Frontal cortex (tissue), 3 donors: ENCODE measurements at regions not wholly inside any gene's neighbourhood (a gene's known extent, or its start where the extent isn't known, plus 50 kb on each side); places are given as distances from the start of the nearest gene placed in this dataset.
"Not testable (repeated sequence)": the region's sequence is repeated elsewhere in the genome, so short reads cannot be mapped to it uniquely, and the experiment has no call there.

Experiments used
- DNase-seq, 2 donors: peaks; one replicate each; pipeline ENCODE4 v3.0.0; 2012; ENCODE audit warnings: low spot score in 2 of 2
- FAIRE-seq: peaks from 2 replicates; lab custom pipeline; 2012; peaks lifted over from hg19 to GRCh38; lab: Jason Lieb, UNC
- donor health status: control.
- donor health status: control.
- donor health status: control.

GRCh38 chr7:124267154-124267553 lies 234.3 kb upstream of the TMEM229A start:
- FAIRE-seq (no peak), DNase-seq (no peak)

DNA sequence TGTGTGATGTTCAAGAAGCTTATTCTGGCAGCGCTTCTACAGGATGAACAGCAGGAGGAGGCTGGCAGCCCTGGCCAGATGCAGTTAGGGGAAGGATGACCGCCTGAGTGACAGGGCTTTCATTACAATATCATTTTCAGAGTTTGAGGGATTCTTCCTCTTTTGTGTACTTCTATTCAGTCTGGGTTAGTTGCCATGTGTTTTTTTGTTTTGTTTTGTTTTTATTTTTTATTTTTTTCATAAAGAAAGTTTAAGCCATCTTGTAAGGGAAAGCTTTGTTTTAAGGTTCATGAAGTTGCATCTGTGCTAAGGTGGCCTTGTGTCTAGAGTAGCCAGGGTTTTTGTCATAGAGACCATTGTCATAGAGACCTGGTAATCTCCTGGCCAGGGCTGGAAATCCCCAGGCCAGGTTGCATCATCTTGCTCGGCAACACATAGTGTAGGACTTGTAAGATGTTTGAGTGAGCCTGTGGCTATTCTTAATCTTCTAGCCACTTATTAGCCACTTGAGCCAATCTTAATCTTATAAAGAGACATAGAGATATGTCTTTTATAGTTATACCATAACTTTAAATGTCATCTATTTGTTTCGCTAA lies 230.5 kb upstream of the TMEM229A start:
- no peak for DNase-seq
- no peak for FAIRE-seq

DNA sequence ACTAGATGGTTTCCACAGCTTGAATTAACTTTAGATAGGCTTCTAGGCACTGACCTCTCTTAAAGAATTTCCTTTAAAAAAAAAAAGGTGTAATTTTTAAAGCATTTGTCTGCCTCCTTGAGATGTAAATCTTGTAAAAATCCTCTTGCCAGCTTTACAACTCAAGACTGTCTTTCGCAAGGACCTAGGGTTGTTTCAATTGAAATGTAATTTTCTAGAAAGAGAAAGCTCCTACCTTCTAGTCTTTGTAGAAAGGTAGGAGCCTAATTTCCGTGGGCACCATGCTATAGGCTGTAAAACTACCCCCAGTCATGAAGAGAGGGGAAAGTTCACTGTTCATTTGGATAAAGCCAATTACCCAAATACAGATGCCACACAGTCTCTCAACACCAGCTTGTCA lies 228.8 kb upstream of the TMEM229A start:
- FAIRE-seq (no peak), DNase-seq (no peak)

DNA sequence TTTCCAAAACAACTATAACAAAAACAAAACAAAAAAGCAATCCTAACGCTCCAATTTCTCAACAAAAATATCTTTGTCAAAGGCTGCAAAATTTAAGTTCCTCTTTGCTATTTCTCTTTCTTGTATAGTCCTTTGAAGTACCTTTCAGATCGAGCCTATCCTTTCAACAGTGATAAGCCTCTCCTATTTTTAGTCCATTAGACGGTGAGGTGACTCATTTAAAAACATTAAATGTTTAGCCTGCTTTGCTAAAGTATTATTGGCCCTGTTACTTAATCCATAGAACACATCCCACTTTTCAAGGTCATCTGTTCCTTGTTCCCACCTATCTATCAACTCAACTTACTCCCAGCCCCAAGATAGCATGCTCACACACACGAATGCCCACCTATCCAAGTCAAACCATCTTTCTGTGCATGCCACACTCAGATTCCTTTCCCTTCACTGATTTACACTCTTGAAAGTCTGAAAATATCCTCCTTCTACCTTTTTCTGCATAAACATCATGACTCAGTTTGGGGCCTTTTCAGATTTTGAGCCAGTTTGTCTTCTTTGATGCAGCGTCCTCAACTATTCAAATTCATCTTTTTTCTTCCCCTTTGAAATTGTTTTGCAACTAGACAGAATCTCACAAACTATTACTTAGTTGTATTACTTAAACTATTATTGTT lies 224.9 kb upstream of the TMEM229A start:
- no peak for FAIRE-seq
- no peak for DNase-seq

DNA sequence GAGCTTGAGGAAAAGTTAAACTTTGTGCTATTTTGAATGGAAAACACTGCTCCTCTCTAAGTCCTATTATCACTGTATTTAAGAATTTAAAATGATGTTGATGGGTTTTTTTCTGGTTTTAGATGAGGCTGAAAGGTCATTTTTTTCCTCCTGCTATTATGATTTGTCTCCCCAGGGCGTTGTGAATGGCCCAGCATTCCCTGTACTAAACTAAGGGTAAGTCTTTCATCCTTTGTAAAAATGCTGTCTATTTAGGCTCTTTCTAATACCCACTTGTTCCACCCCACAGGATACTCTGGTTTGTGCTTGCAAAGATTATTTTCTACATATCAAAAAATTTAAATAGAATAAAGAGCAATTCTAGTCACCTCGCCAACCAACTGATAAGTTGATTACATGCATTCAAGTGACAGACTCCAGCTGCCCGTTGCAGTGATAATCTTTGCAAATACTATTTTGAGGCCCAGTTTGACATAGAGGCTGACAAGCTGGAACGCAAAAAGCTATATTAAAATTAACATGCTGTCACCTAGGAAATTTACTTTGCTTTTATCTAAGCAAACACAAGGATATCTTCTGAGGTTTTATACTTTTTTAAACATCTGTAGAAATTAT lies 222.3 kb upstream of the TMEM229A start:
- no peak for DNase-seq
- FAIRE-seq: no peak

DNA sequence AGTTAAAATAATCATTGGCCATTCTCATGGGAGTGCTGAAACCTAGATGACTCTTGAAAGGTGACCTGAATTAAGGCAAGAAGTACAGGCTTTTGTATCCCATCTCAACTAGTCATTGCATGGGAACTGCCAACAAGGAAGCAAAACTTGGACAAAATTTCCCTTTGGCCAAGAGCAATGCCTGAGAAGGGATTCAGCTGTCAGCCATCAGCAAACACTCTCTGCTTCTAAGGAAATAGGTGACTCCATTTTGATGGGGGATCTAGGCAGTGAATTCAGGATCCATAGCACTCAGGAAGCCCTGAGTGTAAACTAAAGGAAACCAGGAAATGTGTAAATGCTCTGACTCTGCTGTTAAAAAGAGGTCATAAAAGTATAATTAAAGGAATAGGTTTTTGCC lies 221.5 kb upstream of the TMEM229A start:
- DNase-seq: no peak
- FAIRE-seq: no peak

DNA sequence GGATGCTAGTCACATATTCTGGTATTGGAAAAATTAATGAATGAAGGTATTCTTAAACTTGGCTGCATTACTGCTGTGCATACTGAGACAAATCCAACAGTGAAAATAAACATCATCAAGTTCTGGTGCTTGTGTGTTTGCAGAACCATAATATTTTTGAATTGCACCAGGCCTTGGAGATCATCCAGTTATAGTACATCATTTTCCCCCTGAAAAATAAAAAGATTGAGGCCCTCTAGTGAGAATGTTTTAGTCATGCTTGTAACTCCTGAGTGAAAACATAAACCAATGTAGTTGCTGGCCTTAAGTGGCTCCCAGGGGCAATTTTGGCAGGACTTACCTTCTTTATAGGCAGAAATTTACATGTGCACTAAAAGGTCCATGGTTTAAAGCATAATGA lies 218.8 kb upstream of the TMEM229A start:
- DNase-seq (no peak), FAIRE-seq (no peak)

GRCh38 chr7:124250297-124251034 lies 217.6 kb upstream of the TMEM229A start:
- FAIRE-seq: no peak
- no peak for DNase-seq

- DNase-seq: no peak
- no peak for FAIRE-seq
Observed at GRCh38 chr7:124247691-124248090, 214.8 kb upstream of the TMEM229A start.

GRCh38 chr7:124246262-124246863 lies 213.5 kb upstream of the TMEM229A start:
- FAIRE-seq: no peak
- no peak for DNase-seq

GRCh38 chr7:124244469-124244868 lies 211.6 kb upstream of the TMEM229A start:
- not testable (repeated sequence) for FAIRE-seq

GRCh38 chr7:124219681-124220080 lies 186.8 kb upstream of the TMEM229A start:
- no peak for DNase-seq
- FAIRE-seq: no peak

More at GRCh38 chr7:124244469-124244868, 211.6 kb upstream of the TMEM229A start:
- not testable (repeated sequence) for DNase-seq

DNA sequence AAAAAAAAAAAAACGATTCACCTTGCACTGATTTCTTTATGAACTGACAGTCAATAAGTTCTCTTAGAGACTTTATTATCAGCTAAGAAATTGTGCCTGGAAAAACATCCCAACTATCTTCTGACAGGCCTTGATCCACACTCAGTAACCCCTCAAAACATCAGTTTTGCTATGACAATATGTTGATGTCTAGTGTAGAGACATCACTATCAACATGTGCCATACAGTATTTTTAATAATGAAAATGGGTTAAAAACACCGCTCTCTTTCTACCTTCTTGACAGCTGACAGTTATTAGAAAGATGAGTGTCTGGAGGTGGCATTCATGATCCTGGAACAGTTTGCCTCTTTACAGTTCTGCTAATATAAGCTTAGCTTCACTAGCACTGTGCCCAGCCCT lies 175.8 kb upstream of the TMEM229A start:
- DNase-seq (no peak), FAIRE-seq (no peak)

- no peak for DNase-seq
- no peak for FAIRE-seq
Observed at GRCh38 chr7:124208173-124208572, 175.3 kb upstream of the TMEM229A start.

- no peak for DNase-seq
- no peak for FAIRE-seq
Observed at GRCh38 chr7:124205526-124205925, 172.7 kb upstream of the TMEM229A start.

- FAIRE-seq (no peak), DNase-seq (no peak)
Observed at GRCh38 chr7:124202546-124202945, 169.7 kb upstream of the TMEM229A start.

- DNase-seq (no peak), FAIRE-seq (no peak)
Observed at GRCh38 chr7:124201768-124202349, 169.0 kb upstream of the TMEM229A start.

DNA sequence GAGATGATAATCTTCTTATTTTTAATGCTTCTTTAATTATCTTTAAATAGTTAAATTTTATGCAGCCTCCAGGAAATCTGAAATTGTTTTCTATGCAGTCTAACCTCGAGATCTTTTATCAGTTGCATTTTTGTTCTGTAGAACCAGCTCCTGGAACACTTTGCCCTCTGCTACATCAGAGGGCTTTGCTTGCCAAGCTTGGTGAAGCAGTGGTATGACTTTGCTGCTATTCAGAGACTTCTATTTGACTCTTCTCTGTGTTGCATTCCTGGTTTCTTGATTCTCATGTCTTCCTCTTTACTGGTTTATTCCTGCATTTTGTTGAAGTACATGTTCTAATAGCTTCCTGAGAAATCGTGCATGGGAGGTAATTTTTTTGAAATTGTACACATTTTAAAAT lies 163.7 kb upstream of the TMEM229A start:
- FAIRE-seq: no peak

DNA sequence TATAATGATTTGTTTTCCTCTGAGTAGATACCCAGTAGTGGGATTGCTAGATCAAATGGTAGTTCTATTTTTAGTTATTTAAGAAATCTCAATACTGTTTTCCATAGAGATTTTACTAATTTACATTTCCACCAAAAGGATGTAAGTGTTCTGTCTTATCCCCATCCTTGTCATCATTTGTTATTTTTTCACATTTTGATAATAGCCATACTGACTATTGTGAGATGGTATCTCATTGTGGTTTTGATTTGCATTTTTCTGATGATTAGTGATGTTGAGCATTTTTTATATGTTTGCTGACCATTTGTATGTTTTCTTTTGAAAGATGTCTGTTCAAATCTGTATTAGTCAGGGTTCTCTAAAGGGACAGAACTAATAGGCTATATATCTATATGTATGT lies 160.0 kb upstream of the TMEM229A start:
- no peak for DNase-seq
- FAIRE-seq: no peak

More for the DNA sequence above, 163.7 kb upstream of the TMEM229A start:
- no peak for DNase-seq

GRCh38 chr7:124191713-124192112 lies 158.8 kb upstream of the TMEM229A start:
- no peak for DNase-seq
- no peak for FAIRE-seq
